MCF 10A (cell line): ENCODE measurements at regions not wholly inside any gene's neighbourhood (a gene's known extent, or its start where the extent isn't known, plus 50 kb on each side); places are given as distances from the start of the nearest gene placed in this dataset.
"Not testable (repeated sequence)": the region's sequence is repeated elsewhere in the genome, so short reads cannot be mapped to it uniquely, and the experiment has no call there.

Experiments used
- BruUV-seq: library from RNA; stranded (reverse); fragments of 400-500 nt; replicated peaks from 2 replicates; lab custom pipeline; 2021; lab: Mats Ljungman, UMichigan
- CTCF ChIA-PET: fragments of 300-600 bp; sonication (Branson Sonifier 250); formaldehyde crosslinking; extraction: SDS; loops from one replicate; lab custom pipeline; 2021; ENCODE audit warnings: antibody characterized with exemption, inconsistent platforms; lab: Yijun Ruan, JAX
- POLR2A ChIA-PET: fragments of 300-600, 350-650 bp; sonication (Branson Sonifier 250); formaldehyde crosslinking; extraction: SDS; loops from one replicate; lab custom pipeline; 2020; ENCODE audit warnings: antibody characterized with exemption, inconsistent platforms; lab: Yijun Ruan, JAX
- DNase-seq: peaks from one replicate; pipeline ENCODE4 v3.0.0-alpha.2; 2018; ENCODE audit not compliant: unreplicated experiment
- H3K27ac Mint-ChIP-seq: one replicate; pipeline ENCODE4 v1.8.0; 2022; ENCODE audit warnings: mild to moderate bottlenecking, low read depth, mixed read lengths; ENCODE audit not compliant: unreplicated experiment
- H3K27me3 Mint-ChIP-seq: one replicate; pipeline ENCODE4 v1.8.0; 2022; ENCODE audit warnings: mixed read lengths; ENCODE audit not compliant: insufficient read depth, unreplicated experiment
- H3K36me3 Mint-ChIP-seq: one replicate; pipeline ENCODE4 v1.8.0; 2022; ENCODE audit warnings: mild to moderate bottlenecking, moderate library complexity, mixed read lengths; ENCODE audit not compliant: insufficient read depth, unreplicated experiment
- H3K4me1 Mint-ChIP-seq: one replicate; pipeline ENCODE4 v1.8.0; 2022; ENCODE audit warnings: mixed read lengths; ENCODE audit not compliant: insufficient read depth, unreplicated experiment
- H3K4me3 Mint-ChIP-seq: one replicate; pipeline ENCODE4 v1.8.0; 2022; ENCODE audit warnings: mild to moderate bottlenecking, moderate library complexity, mixed read lengths; ENCODE audit not compliant: unreplicated experiment
- H3K9me3 Mint-ChIP-seq: one replicate; pipeline ENCODE4 v1.8.0; 2022; ENCODE audit warnings: mixed read lengths; ENCODE audit not compliant: unreplicated experiment
- CTCF ChIP-seq: fragments of 200-600 bp; IDR thresholded peaks from one replicate; pipeline ENCODE4 v1.8.0; 2022; ENCODE audit warnings: antibody characterized with exemption, mild to moderate bottlenecking; ENCODE audit not compliant: unreplicated experiment
- intact Hi-C: fragments of 100-400 bp; cut with micrococcal nuclease; formaldehyde crosslinking; loops from 2 replicates; pipeline ENCODE4 v1.14.1; 2022

GRCh38 chr6:144664947-144665346, 379.8 kb downstream of the UTRN start:
- peaks cover 9% of the 10 kb centered on the region for H3K4me1 Mint-ChIP-seq
- no peaks in the 10 kb centered on the region for H3K27me3 Mint-ChIP-seq
- no peak overlapping the region for H3K4me3 Mint-ChIP-seq
- H3K9me3 Mint-ChIP-seq = peaks cover 1% of the 10 kb centered on the region
- BruUV-seq = no TSS peak
- DNase-seq = no peak
- intact Hi-C loops = no loop called here
- ChIA-PET POLR2A (interaction anchor here (1.3 kb wide), 1 partner anchor 12 kb away, joined by 3 read pairs; no protein-coding TSS in a partner anchor), CTCF (no interaction called here)
- no peak for TF ChIP-seq CTCF
- H3K36me3 Mint-ChIP-seq = peaks cover 7% of the 10 kb centered on the region
- no peak overlapping the region for H3K27ac Mint-ChIP-seq

- TF ChIP-seq CTCF = no peak
- peaks cover 7% of the 10 kb centered on the region for H3K36me3 Mint-ChIP-seq
- ChIA-PET POLR2A (no interaction called here), CTCF (no interaction called here)
- peaks cover 10% of the 10 kb centered on the region for H3K9me3 Mint-ChIP-seq
- H3K27ac Mint-ChIP-seq = no peak overlapping the region
- intact Hi-C loops = no loop called here
- no peak for DNase-seq
- no TSS peak for BruUV-seq
- H3K4me3 Mint-ChIP-seq = no peak overlapping the region
- H3K27me3 Mint-ChIP-seq = no peaks in the 10 kb centered on the region
- peaks cover 9% of the 10 kb centered on the region for H3K4me1 Mint-ChIP-seq
Measured at GRCh38 chr6:144665932-144666450, 380.9 kb downstream of the UTRN start.

- H3K9me3 Mint-ChIP-seq = peaks cover 10% of the 10 kb centered on the region
- intact Hi-C loops = no loop called here
- no peaks in the 10 kb centered on the region for H3K27me3 Mint-ChIP-seq
- POLR2A ChIA-PET = no interaction called here
- no peak for TF ChIP-seq CTCF
- DNase-seq = no peak
- H3K27ac Mint-ChIP-seq = no peak overlapping the region
- CTCF ChIA-PET = no interaction called here
- peaks cover 9% of the 10 kb centered on the region for H3K4me1 Mint-ChIP-seq
- BruUV-seq = no TSS peak
- H3K36me3 Mint-ChIP-seq = peaks cover 7% of the 10 kb centered on the region
- no peak overlapping the region for H3K4me3 Mint-ChIP-seq
Measured at GRCh38 chr6:144666781-144667180, 381.6 kb downstream of the UTRN start.

- intact Hi-C loops = no loop called here
- ChIA-PET POLR2A (interaction anchor here (0.6 kb wide), 1 partner anchor 464 kb away, joined by 4 read pairs; no protein-coding TSS in a partner anchor), CTCF (interaction anchor here (0.6 kb wide), 1 partner anchor 385 kb away, joined by 6 read pairs; no protein-coding TSS in a partner anchor)
- no TSS peak for BruUV-seq
- peaks cover 7% of the 10 kb centered on the region for H3K36me3 Mint-ChIP-seq
- H3K27ac Mint-ChIP-seq = no peak overlapping the region
- no peaks in the 10 kb centered on the region for H3K27me3 Mint-ChIP-seq
- H3K9me3 Mint-ChIP-seq = peaks cover 20% of the 10 kb centered on the region
- TF ChIP-seq CTCF = no peak
- H3K4me1 Mint-ChIP-seq = peaks cover 4% of the 10 kb centered on the region
- no peak overlapping the region for H3K4me3 Mint-ChIP-seq
- DNase-seq = no peak
Measured at GRCh38 chr6:144667532-144668503, 382.7 kb downstream of the UTRN start.

GRCh38 chr6:144670259-144670658, 385.1 kb downstream of the UTRN start:
- POLR2A ChIA-PET, CTCF ChIA-PET, H3K27ac Mint-ChIP-seq: not testable (repeated sequence)

More at GRCh38 chr6:144670259-144670658, 385.1 kb downstream of the UTRN start:
- DNase-seq, intact Hi-C loops, H3K27me3 Mint-ChIP-seq, BruUV-seq, H3K4me3 Mint-ChIP-seq, H3K4me1 Mint-ChIP-seq: not testable (repeated sequence)
- Mint-ChIP-seq H3K9me3 (peaks cover 21% of the 10 kb centered on the region), H3K36me3 (peaks cover 15% of the 10 kb centered on the region)
